Astrocyte (in vitro differentiated cells and primary cell): ENCODE measurements at regions not wholly inside any gene's neighbourhood (a gene's known extent, or its start where the extent isn't known, plus 50 kb on each side); places are given as distances from the start of the nearest gene placed in this dataset.

ENCODE experiments used
- EZH2 ChIP-seq: IDR thresholded peaks from 2 replicates; pipeline ENCODE4 v1.6.1; 2012; ENCODE audit warnings: mild to moderate bottlenecking, low read length, inconsistent platforms; ENCODE audit not compliant: insufficient read depth
- TF ChIP-seq, protein P1 (sequence below): IDR thresholded peaks from 2 replicates; pipeline ENCODE4 v1.5.1; 2011; ENCODE audit warnings: low read depth, mild to moderate bottlenecking, inconsistent platforms, low read length, moderate library complexity; ENCODE audit not compliant: insufficient read depth

DNA sequence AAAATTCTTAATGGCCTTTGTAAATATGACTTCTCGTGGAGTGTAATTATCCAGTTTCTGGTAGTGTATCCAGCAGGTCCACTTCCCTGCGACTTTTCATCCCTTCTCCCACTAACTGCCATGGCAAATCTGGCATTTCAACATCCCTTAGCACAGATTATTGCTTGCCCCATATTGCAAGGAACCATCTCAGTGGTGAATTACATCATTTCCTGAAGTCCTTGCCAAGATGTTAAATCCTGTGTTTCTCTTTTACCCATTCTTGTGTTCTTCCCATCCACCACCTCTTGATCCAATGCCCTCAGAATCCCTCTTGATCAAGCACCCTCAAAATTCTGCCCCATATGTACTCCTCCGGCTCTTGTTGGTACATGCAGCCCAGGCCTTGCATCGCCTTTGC is 88.1 kb upstream of the ZNF81 start:
- TF ChIP-seq, protein P1, sequence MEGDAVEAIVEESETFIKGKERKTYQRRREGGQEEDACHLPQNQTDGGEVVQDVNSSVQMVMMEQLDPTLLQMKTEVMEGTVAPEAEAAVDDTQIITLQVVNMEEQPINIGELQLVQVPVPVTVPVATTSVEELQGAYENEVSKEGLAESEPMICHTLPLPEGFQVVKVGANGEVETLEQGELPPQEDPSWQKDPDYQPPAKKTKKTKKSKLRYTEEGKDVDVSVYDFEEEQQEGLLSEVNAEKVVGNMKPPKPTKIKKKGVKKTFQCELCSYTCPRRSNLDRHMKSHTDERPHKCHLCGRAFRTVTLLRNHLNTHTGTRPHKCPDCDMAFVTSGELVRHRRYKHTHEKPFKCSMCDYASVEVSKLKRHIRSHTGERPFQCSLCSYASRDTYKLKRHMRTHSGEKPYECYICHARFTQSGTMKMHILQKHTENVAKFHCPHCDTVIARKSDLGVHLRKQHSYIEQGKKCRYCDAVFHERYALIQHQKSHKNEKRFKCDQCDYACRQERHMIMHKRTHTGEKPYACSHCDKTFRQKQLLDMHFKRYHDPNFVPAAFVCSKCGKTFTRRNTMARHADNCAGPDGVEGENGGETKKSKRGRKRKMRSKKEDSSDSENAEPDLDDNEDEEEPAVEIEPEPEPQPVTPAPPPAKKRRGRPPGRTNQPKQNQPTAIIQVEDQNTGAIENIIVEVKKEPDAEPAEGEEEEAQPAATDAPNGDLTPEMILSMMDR: no peak
- TF ChIP-seq EZH2: no peak
